Activated T-cell treated with anti-CD3 and anti-CD28 coated beads, Interleukin-2, amount 50 U/mL, for 72 hours (primary cell): ENCODE measurements at regions not wholly inside any gene's neighbourhood (a gene's known extent, or its start where the extent isn't known, plus 50 kb on each side); places are given as distances from the start of the nearest gene placed in this dataset.
A peak's percentile ranks its signal among the peaks of the same experiment; 100 is the strongest.
"Not testable (repeated sequence)": the region's sequence is repeated elsewhere in the genome, so short reads cannot be mapped to it uniquely, and the experiment has no call there.

Experiments used
- ATAC-seq, 2 donors: fragments of 150-1000 bp; cut with Tn5 transposase; replicated peaks in 1 of 2; 2 replicates each; pipeline ENCODE4 v1.10.0; 2021; ENCODE audit warnings: moderate library complexity in 2 of 2, mild to moderate bottlenecking in 1 of 2
- DNase-seq, 2 donors: peaks; one replicate each; pipeline ENCODE4 v3.0.0; 2021 to 2022; ENCODE audit warnings: mixed read lengths in 1 of 2
- H3K27ac Mint-ChIP-seq: one replicate; pipeline ENCODE4 v1.8.0; 2022; ENCODE audit warnings: mild to moderate bottlenecking, moderate library complexity, mixed read lengths
- H3K27me3 Mint-ChIP-seq: one replicate; pipeline ENCODE4 v1.8.0; 2022; ENCODE audit warnings: low read depth, mixed read lengths
- H3K36me3 Mint-ChIP-seq, 2 donors: one replicate each; pipeline ENCODE4 v1.8.0; 2022; ENCODE audit warnings: mixed read lengths in 2 of 2, mild to moderate bottlenecking in 1 of 2; ENCODE audit not compliant: insufficient read depth in 2 of 2
- H3K4me1 Mint-ChIP-seq: one replicate; pipeline ENCODE4 v1.8.0; 2022; ENCODE audit warnings: low read depth, mixed read lengths
- H3K4me3 Mint-ChIP-seq, 2 donors: one replicate each; pipeline ENCODE4 v1.8.0; 2022; ENCODE audit warnings: mild to moderate bottlenecking in 2 of 2, mixed read lengths in 2 of 2, moderate library complexity in 2 of 2
- H3K9me3 Mint-ChIP-seq, 2 donors: one replicate each; pipeline ENCODE4 v1.8.0; 2022; ENCODE audit warnings: mixed read lengths in 2 of 2

DNA sequence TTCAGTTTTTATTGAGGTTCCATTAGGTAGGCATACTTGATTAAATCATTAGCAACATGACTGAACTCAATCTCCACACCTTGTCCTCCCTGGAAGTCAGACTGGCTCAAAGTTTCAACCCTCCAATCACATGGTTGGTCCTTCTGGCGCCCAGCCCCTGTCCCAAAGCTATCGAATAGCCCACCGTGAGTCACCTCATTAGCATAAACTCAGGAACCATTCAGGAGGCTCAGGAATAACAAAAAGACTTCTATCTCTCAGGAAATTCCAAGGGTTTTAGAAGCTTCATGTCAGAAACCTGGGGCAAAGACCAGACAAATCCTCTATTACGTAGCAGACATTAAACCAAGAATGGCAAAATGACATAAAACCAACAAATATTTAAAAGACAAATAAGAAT lies 78.6 kb downstream of the RGS2 start:
- DNase-seq = no peak
- Mint-ChIP-seq H3K36me3 (no peaks in the 10 kb centered on the region), H3K27ac (no peak overlapping the region), H3K4me1 (no peaks in the 10 kb centered on the region), H3K9me3 (peaks cover 0 to 3% of the 10 kb centered on the region in 2 donors), H3K27me3 (no peaks in the 10 kb centered on the region), H3K4me3 (no peak overlapping the region)
- ATAC-seq = no peak

DNA sequence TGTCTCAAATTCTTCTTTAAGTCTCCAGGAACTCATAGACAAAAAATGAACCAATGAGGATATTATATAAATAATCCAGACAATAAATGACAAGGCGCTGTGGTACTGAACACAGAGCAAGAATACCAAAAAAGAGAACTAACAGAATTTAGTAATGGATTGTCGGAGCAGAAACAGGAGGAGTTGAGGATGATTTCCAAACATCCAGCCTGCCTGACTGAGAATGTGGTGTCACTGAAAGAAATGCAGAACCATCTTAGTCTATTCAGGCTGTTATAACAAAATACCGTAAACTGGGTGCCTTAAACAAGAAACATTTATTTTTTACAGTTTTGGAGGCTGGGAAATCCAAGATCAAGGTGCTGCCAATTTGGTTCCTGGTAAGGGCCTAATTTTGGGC lies 79.7 kb downstream of the RGS2 start:
- H3K4me3 Mint-ChIP-seq = no peak overlapping the region
- no peaks in the 10 kb centered on the region for H3K36me3 Mint-ChIP-seq
- H3K27me3 Mint-ChIP-seq = no peaks in the 10 kb centered on the region
- H3K9me3 Mint-ChIP-seq = peaks cover 0 to 3% of the 10 kb centered on the region in 2 donors
- ATAC-seq = no peak
- DNase-seq = no peak
- no peak overlapping the region for H3K27ac Mint-ChIP-seq
- no peaks in the 10 kb centered on the region for H3K4me1 Mint-ChIP-seq

GRCh38 chr1:192889082-192889481 lies 80.2 kb downstream of the RGS2 start:
- no peak for DNase-seq
- Mint-ChIP-seq H3K27me3 (no peaks in the 10 kb centered on the region), H3K4me3 (no peak overlapping the region), H3K9me3 (peaks cover 0 to 3% of the 10 kb centered on the region in 2 donors), H3K4me1 (no peaks in the 10 kb centered on the region), H3K36me3 (no peaks in the 10 kb centered on the region), H3K27ac (no peak overlapping the region)
- no peak for ATAC-seq

- peaks cover 0 to 3% of the 10 kb centered on the region in 2 donors for H3K9me3 Mint-ChIP-seq
- no peaks in the 10 kb centered on the region for H3K4me1 Mint-ChIP-seq
- H3K4me3 Mint-ChIP-seq = no peak overlapping the region
- H3K27me3 Mint-ChIP-seq = no peaks in the 10 kb centered on the region
- DNase-seq (no peak), ATAC-seq (no peak)
- no peak overlapping the region for H3K27ac Mint-ChIP-seq
- no peaks in the 10 kb centered on the region for H3K36me3 Mint-ChIP-seq
Measured at GRCh38 chr1:192890134-192890533, 81.3 kb downstream of the RGS2 start.

GRCh38 chr1:192892934-192893333 lies 84.1 kb downstream of the RGS2 start:
- no peaks in the 10 kb centered on the region for H3K27me3 Mint-ChIP-seq
- ATAC-seq = no peak
- DNase-seq = no peak
- no peaks in the 10 kb centered on the region for H3K9me3 Mint-ChIP-seq
- no peak overlapping the region for H3K4me3 Mint-ChIP-seq
- H3K36me3 Mint-ChIP-seq = no peaks in the 10 kb centered on the region
- H3K27ac Mint-ChIP-seq = no peak overlapping the region
- H3K4me1 Mint-ChIP-seq = no peaks in the 10 kb centered on the region

- not testable (repeated sequence) for H3K27me3 Mint-ChIP-seq, H3K4me1 Mint-ChIP-seq, H3K9me3 Mint-ChIP-seq, H3K4me3 Mint-ChIP-seq, H3K27ac Mint-ChIP-seq, DNase-seq, ATAC-seq, H3K36me3 Mint-ChIP-seq
Measured at GRCh38 chr1:192895487-192895886, 86.6 kb downstream of the RGS2 start.

GRCh38 chr1:192896376-192896775 lies 87.5 kb downstream of the RGS2 start:
- no peak for ATAC-seq

DNA sequence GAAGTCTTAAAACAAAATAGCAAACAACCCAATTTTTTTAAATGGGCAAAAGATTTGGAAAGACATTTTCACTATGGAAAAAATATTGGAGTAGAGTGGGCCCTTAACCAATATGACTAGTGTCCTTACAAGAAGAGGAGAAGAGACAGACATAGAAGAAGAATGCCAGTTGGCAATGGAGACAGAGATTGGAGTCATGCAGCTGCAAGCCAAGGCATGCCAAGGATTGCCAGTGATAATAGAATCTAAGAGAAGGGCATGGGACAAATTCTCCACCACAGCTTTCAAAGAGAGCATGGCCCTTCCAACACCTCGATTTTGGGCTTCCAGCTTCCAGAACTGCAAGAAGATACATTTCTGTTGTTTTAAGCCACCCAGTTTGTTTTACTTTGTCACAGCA lies 92.7 kb downstream of the RGS2 start:
- no peaks in the 10 kb centered on the region for H3K36me3 Mint-ChIP-seq
- no peak for ATAC-seq
- DNase-seq = no peak
- peaks cover 13% of the 10 kb centered on the region for H3K4me1 Mint-ChIP-seq
- peaks cover 15% of the 10 kb centered on the region for H3K27me3 Mint-ChIP-seq
- H3K9me3 Mint-ChIP-seq = no peaks in the 10 kb centered on the region
- no peak overlapping the region for H3K4me3 Mint-ChIP-seq
- H3K27ac Mint-ChIP-seq = no peak overlapping the region

More at GRCh38 chr1:192896376-192896775, 87.5 kb downstream of the RGS2 start:
- H3K36me3 Mint-ChIP-seq = no peaks in the 10 kb centered on the region
- H3K4me1 Mint-ChIP-seq = no peaks in the 10 kb centered on the region
- DNase-seq = no peak
- H3K9me3 Mint-ChIP-seq = no peaks in the 10 kb centered on the region
- H3K4me3 Mint-ChIP-seq = no peak overlapping the region
- no peak overlapping the region for H3K27ac Mint-ChIP-seq
- H3K27me3 Mint-ChIP-seq = peaks cover 3% of the 10 kb centered on the region

- Mint-ChIP-seq H3K27ac (no peak overlapping the region), H3K36me3 (no peaks in the 10 kb centered on the region), H3K4me3 (no peak overlapping the region), H3K27me3 (peaks cover 15% of the 10 kb centered on the region), H3K4me1 (peaks cover 20% of the 10 kb centered on the region), H3K9me3 (no peaks in the 10 kb centered on the region)
- no peak for DNase-seq
- no peak for ATAC-seq
Measured at GRCh38 chr1:192903142-192903541, 94.3 kb downstream of the RGS2 start.

- Mint-ChIP-seq H3K27ac (no peak overlapping the region), H3K36me3 (no peaks in the 10 kb centered on the region), H3K9me3 (no peaks in the 10 kb centered on the region), H3K4me3 (peak overlapping the region; percentile 16 to 52), H3K27me3 (peaks cover 15% of the 10 kb centered on the region), H3K4me1 (peaks cover 20% of the 10 kb centered on the region)
- DNase-seq (peak; percentile 19 to 29), ATAC-seq (peak; percentile 89 to 91)
Measured at GRCh38 chr1:192904438-192904895, 95.6 kb downstream of the RGS2 start.

DNA sequence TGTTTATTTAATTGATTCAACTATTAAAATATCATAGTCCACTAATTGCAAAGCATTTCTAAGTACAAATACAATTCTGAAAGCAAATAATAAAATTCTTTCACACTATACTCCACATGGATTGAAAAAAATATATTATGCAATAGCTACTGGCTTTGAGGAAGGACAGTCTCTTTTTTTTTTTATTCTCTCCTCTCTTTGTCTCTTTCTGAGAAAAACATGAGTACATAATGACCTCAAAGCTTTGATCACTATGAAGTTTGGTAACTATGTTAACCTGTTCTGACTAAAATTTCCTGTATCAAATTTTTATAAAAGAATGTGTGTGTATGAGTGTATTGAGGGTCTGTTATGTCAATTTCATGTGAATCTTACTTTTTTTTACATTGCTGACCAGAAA lies 96.2 kb downstream of the RGS2 start:
- peak overlapping the region; percentile 81 for H3K27ac Mint-ChIP-seq
- no peak for DNase-seq
- peaks cover 20% of the 10 kb centered on the region for H3K4me1 Mint-ChIP-seq
- no peaks in the 10 kb centered on the region for H3K9me3 Mint-ChIP-seq
- H3K36me3 Mint-ChIP-seq = no peaks in the 10 kb centered on the region
- H3K4me3 Mint-ChIP-seq = peak overlapping the region; percentile 13 to 62
- peaks cover 15% of the 10 kb centered on the region for H3K27me3 Mint-ChIP-seq
- ATAC-seq = peak; percentile 53

- Mint-ChIP-seq H3K27ac (no peak overlapping the region), H3K9me3 (no peaks in the 10 kb centered on the region), H3K36me3 (peaks cover 0 to 4% of the 10 kb centered on the region in 2 donors), H3K27me3 (peaks cover 12% of the 10 kb centered on the region), H3K4me1 (peaks cover 20% of the 10 kb centered on the region), H3K4me3 (no peak overlapping the region)
- no peak for DNase-seq
- no peak for ATAC-seq
Measured at GRCh38 chr1:192906334-192906733, 97.5 kb downstream of the RGS2 start.

DNA sequence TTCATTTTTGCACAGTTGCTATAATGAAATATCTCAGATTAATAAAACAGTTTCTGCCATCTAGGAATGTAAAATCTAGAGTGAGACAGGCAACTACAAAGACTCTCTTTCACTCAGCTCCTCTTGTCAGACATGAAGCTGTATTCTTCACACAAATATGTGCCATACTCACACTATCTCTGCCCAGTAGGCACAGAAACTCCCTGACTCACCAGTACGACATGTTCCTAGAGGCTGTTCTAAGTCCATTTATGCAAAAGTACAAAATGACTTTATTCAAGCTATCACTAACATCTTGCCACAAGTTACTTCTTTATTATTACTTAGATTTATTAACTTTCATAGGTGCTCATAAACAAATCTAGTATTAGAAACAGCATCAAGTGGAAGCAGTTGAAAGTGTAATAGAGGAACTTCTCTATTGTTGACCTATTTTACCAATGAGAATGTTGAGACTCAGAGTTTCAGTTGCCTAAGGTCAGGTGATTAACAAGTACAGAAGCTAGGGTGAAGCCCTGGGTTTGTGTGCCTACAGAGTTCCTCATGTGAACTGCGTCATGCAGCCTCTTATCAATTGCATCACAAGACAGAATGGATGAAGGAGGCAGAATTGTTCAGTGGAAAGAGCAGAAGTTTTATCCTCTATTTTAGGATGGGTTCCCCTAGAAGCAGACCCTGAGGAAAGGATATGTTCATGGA lies 98.9 kb downstream of the RGS2 start:
- peaks cover 0 to 3% of the 10 kb centered on the region in 2 donors for H3K9me3 Mint-ChIP-seq
- H3K4me3 Mint-ChIP-seq = no peak overlapping the region
- peaks cover 20% of the 10 kb centered on the region for H3K4me1 Mint-ChIP-seq
- peaks cover 0 to 5% of the 10 kb centered on the region in 2 donors for H3K36me3 Mint-ChIP-seq
- H3K27me3 Mint-ChIP-seq = peaks cover 2% of the 10 kb centered on the region
- H3K27ac Mint-ChIP-seq = no peak overlapping the region
- DNase-seq = no peak
- ATAC-seq = peak; percentile 30 to 35
